ENCODE measurements at regions not wholly inside any gene's neighbourhood (a gene's known extent, or its start where the extent isn't known, plus 50 kb on each side); places are given as distances from the start of the nearest gene placed in this dataset.

DNA sequence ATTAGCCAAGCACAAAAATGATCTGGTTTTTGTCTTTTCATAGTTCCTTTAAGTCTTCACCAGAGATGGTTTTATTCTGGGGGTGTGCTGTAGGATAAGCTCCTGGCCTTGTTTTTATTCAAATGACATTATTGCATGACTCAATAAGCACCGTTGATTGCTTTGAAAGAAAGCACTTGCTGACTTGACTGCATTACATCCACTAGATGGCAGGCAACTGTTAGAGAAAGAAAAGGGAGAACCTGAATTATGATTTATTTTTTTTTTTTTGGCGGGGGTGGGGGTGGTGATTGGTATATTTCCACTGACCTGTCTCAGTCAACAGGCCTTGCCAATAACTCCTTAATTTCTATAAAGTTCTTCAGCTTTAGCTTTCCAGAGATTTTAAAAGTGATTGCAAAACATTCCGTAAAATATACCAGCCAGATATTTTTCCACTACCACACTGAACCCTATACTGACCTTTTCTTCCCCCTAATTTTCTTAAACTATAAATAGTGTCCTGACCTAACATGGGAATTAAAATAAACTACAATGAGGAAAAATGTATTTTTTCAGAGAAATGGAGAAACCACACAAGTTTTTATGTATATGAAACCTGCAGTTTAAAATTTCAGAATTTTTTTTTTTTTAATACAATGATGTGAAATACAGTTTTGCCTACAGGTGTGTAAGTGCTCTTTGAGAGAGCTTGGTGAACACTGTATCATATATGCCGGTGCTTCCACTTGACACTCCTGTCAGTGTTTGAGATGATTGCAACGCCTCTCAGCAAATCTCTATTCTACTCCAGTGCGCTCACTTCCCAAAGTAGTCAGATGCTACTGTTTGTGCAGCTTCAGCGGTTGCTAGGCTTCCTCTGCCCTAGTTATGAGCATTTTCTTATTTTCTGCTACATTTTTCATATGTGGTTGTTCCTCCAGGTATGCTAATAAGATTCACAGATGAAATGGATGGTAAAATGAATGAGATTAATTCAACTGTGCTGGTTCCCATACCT lies 274.3 kb downstream of the CD109 start:
- TF ChIP-seq POLR2AphosphoS5 (IDR thresholded peaks at IDR 0.05; ENCODE audit: low read depth, low read length) (no peak), SIN3A (IDR thresholded peaks at IDR 0.05; ENCODE audit: borderline replicate concordance, insufficient read depth, low read length) (no peak)
- TF ChIP-seq, protein P1, sequence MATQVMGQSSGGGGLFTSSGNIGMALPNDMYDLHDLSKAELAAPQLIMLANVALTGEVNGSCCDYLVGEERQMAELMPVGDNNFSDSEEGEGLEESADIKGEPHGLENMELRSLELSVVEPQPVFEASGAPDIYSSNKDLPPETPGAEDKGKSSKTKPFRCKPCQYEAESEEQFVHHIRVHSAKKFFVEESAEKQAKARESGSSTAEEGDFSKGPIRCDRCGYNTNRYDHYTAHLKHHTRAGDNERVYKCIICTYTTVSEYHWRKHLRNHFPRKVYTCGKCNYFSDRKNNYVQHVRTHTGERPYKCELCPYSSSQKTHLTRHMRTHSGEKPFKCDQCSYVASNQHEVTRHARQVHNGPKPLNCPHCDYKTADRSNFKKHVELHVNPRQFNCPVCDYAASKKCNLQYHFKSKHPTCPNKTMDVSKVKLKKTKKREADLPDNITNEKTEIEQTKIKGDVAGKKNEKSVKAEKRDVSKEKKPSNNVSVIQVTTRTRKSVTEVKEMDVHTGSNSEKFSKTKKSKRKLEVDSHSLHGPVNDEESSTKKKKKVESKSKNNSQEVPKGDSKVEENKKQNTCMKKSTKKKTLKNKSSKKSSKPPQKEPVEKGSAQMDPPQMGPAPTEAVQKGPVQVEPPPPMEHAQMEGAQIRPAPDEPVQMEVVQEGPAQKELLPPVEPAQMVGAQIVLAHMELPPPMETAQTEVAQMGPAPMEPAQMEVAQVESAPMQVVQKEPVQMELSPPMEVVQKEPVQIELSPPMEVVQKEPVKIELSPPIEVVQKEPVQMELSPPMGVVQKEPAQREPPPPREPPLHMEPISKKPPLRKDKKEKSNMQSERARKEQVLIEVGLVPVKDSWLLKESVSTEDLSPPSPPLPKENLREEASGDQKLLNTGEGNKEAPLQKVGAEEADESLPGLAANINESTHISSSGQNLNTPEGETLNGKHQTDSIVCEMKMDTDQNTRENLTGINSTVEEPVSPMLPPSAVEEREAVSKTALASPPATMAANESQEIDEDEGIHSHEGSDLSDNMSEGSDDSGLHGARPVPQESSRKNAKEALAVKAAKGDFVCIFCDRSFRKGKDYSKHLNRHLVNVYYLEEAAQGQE (IDR thresholded peaks at IDR 0.05; ENCODE audit: insufficient read depth in 1 of 2, low read depth in 2 of 2, low read length in 2 of 2) = no peak

All from PFSK-1 (cell line).